HG02759 (cell line): ENCODE measurements at regions not wholly inside any gene's neighbourhood (a gene's known extent, or its start where the extent isn't known, plus 50 kb on each side); places are given as distances from the start of the nearest gene placed in this dataset.
"Not testable (repeated sequence)": the region's sequence is repeated elsewhere in the genome, so short reads cannot be mapped to it uniquely, and the experiment has no call there.

ENCODE experiments used
- ATAC-seq: cut with Tn5 transposase; IDR thresholded peaks from one replicate; pipeline ENCODE4 v1.9.1; 2021; ENCODE audit warnings: mild to moderate bottlenecking, moderate library complexity; ENCODE audit not compliant: unreplicated experiment

- ATAC-seq: no peak
Observed at GRCh38 chr10:108582387-108582786, 1340.9 kb downstream of the XPNPEP1 start.

DNA sequence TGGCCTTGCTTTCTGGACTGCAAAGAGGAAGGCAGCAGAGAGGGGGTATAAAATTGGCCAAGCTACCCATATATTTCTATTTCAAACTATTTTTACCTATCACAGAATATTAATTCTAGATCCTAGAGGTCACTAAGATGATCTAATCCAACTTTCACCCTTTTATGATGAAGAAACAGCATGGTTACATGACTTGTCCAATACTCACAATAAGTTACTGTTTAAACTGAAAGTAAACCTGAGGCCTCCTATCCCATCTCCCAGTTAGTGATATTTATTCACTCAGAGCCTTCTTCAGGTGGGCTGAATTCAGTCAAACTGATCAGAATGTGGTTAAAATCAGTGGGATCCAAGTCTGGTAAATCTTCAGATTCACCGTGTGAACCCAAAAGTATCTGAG, 1345.1 kb downstream of the XPNPEP1 start:
- ATAC-seq: no peak

DNA sequence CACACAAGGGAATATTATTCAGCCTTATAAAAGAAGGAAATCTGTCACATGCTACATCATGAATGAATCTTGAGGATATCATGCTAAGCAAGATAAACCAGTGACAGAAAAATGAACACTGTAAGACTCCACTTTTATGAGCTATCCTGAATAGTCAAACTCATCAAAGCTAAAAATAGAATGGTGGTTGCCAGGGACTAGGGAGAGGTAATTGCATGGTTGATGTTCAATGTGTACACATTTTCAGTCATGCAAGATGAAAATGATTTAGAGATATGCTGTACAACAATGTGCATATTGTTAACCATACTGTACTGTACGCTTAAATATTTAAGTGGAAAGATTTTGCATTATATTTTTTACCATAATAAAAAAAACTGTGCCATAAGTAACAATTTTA, 1349.1 kb downstream of the XPNPEP1 start:
- ATAC-seq: no peak

- no peak for ATAC-seq
Observed at GRCh38 chr10:108568824-108569223, 1354.5 kb downstream of the XPNPEP1 start.

- peak; percentile 60 for ATAC-seq
Observed at GRCh38 chr10:108567899-108568752, 1355.2 kb downstream of the XPNPEP1 start.

DNA sequence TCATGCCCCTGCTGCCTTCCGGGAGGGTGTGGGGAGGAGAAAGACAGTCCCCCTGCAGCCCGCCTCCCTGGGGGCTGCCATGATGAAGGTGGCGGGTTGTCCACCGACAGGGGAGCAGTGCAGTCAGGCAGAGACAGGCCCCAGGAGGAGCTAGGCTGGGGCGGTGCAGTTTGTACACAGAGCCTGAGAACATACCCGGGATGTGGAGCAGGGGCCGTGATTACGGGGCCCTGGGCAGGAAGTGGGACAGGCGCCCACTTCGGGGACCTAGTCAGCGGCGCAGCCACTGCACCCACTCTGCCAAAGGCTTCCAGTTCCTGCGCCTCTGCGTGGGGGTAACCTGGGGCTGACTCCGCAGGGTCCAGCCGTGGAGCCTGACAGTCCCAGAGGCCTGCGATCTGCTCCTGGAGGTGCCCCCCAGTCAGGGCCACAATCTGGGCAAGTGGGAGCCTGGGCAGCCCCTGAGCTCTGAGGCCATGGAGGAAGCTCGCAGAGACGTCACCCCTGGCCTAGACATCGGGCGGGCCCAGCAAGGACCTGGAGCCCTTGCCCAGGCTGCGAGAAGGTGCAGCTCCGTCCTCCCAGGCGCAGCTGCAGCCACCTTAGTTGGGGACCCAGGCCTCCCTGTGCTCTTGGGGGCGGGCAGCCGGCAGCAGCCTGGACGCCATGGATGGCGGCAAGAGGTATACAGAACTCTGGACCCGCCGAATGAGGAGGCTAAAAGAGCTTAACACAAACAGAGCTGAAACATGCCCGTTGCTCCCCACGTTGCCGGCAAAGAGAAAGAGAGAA, 1356.8 kb downstream of the XPNPEP1 start:
- no peak for ATAC-seq

GRCh38 chr10:108562105-108562504, 1361.2 kb downstream of the XPNPEP1 start:
- ATAC-seq: no peak

GRCh38 chr10:108561649-108562048, 1361.7 kb downstream of the XPNPEP1 start:
- no peak for ATAC-seq

- no peak for ATAC-seq
Observed at GRCh38 chr10:108560488-108560887, 1362.8 kb downstream of the XPNPEP1 start.

DNA sequence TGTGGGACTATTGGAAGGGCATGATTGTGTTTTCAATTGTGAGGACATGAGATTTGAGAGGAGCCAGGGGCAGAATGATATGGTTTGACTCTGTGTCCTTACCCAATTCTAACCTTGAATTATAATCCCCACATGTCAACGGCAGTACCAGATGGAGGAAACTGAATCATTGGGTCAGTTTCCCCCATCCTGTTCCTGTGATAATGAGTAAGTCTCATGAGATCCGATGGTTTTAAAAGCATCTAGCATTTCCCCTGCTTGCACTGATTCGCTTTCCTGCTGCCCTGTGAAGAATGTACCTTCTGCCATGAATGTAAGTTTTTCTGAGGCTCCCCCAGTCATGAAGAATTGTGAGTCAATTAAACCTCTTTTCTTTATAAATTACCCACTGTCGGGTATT, 1367.1 kb downstream of the XPNPEP1 start:
- ATAC-seq: no peak

DNA sequence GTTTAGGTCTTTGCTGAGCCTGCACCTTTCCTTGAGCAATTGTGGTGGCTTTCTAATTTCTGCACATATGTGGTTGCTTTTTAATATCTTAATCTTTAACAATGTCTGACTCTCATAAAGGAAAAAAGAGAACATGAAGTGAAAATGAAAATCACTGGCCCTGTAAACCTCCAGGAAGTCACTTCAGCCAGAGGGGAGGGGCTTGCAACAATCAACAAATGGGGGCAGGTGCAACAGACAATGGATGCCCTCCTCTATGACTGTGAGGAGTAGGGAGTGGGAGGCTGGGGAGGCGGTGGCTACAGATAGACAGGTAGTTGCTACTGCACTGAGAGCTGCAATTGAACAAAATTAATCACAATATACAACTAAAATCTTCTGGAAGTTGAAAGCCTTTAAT, 1377.4 kb downstream of the XPNPEP1 start:
- ATAC-seq: peak; percentile 87

GRCh38 chr10:108544500-108545120, 1378.7 kb downstream of the XPNPEP1 start:
- peak; percentile 77 for ATAC-seq

- ATAC-seq: not testable (repeated sequence)
Observed at GRCh38 chr10:108533551-108533950, 1369.0 kb upstream of the SORCS1 start.

DNA sequence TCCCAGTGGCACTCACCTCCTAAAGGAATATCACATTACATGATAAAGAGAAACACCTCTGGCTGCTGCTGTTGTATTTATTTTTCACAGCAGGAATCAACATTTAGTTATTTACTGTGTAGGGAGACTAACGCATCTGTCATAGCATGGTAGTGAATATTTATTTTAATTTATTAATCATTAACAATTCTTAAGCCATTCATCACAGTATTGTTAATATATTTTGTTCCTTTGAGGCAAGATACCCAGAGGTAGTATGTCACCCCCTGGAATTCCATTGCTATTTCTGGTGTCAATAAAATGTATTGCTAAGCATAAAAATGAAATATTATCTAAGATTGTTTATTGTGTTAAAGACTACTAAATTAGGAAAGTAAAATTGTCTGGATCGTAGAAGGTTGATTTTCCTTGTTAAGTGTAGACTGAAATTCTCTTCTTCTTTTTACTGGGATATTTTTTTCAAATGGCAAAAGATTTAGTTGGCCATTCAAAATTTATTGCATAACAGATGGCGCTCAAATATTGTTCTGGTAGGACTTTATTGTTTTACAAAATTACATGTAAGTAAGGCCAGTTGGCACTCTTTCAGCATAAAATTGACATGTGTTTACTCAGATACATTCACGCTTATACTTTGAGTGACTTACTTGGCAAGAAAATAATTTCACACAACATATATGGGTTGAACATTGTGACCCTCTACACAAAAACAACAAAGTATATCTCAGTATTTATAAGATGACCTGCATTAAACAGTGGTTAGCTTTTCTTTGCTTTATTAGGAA, 1358.7 kb upstream of the SORCS1 start:
- no peak for ATAC-seq

- no peak for ATAC-seq
Observed at GRCh38 chr10:108521827-108522492, 1357.5 kb upstream of the SORCS1 start.

GRCh38 chr10:108515821-108516220, 1351.3 kb upstream of the SORCS1 start:
- ATAC-seq: no peak

GRCh38 chr10:108500396-108500795, 1335.9 kb upstream of the SORCS1 start:
- no peak for ATAC-seq

- no peak for ATAC-seq
Observed at GRCh38 chr10:108496106-108496505, 1331.6 kb upstream of the SORCS1 start.

- no peak for ATAC-seq
Observed at GRCh38 chr10:108490944-108491343, 1326.4 kb upstream of the SORCS1 start.

GRCh38 chr10:108471420-108471819, 1306.9 kb upstream of the SORCS1 start:
- no peak for ATAC-seq
